COLO829 (cell line): ENCODE measurements at regions not wholly inside any gene's neighbourhood (a gene's known extent, or its start where the extent isn't known, plus 50 kb on each side); places are given as distances from the start of the nearest gene placed in this dataset.
"Not testable (repeated sequence)": the region's sequence is repeated elsewhere in the genome, so short reads cannot be mapped to it uniquely, and the experiment has no call there.

Experiments used
- DNase-seq: peaks from one replicate; pipeline ENCODE4 v3.0.0; 2012; ENCODE audit warnings: low spot score

- DNase-seq = no peak
Observed at GRCh38 chr2:228522276-228522675, 340.8 kb upstream of the SPHKAP start.

- DNase-seq = no peak
Observed at GRCh38 chr2:228519561-228519960, 338.1 kb upstream of the SPHKAP start.

GRCh38 chr2:228516019-228516418 lies 334.5 kb upstream of the SPHKAP start:
- no peak for DNase-seq

GRCh38 chr2:228513480-228513879 lies 332.0 kb upstream of the SPHKAP start:
- not testable (repeated sequence) for DNase-seq

- no peak for DNase-seq
Observed at GRCh38 chr2:228509021-228509420, 327.5 kb upstream of the SPHKAP start.

- no peak for DNase-seq
Observed at GRCh38 chr2:228507870-228508269, 326.4 kb upstream of the SPHKAP start.

- no peak for DNase-seq
Observed at GRCh38 chr2:228507231-228507824, 325.8 kb upstream of the SPHKAP start.

- DNase-seq = no peak
Observed at GRCh38 chr2:228503731-228504130, 322.2 kb upstream of the SPHKAP start.

- DNase-seq = no peak
Observed at GRCh38 chr2:228493852-228494251, 312.4 kb upstream of the SPHKAP start.

GRCh38 chr2:228479014-228479413 lies 297.5 kb upstream of the SPHKAP start:
- DNase-seq = no peak

- DNase-seq = no peak
Observed at GRCh38 chr2:228474466-228474865, 293.0 kb upstream of the SPHKAP start.

GRCh38 chr2:228469721-228470120 lies 288.2 kb upstream of the SPHKAP start:
- DNase-seq = no peak

GRCh38 chr2:228466851-228467250 lies 285.4 kb upstream of the SPHKAP start:
- DNase-seq = no peak

GRCh38 chr2:228465408-228465807 lies 283.9 kb upstream of the SPHKAP start:
- no peak for DNase-seq

- DNase-seq = no peak
Observed at GRCh38 chr2:228458364-228458763, 276.9 kb upstream of the SPHKAP start.

- DNase-seq = no peak
Observed at GRCh38 chr2:228447266-228447915, 265.9 kb upstream of the SPHKAP start.

- DNase-seq = no peak
Observed at GRCh38 chr2:228446734-228447133, 265.2 kb upstream of the SPHKAP start.

- no peak for DNase-seq
Observed at GRCh38 chr2:228444161-228444560, 262.7 kb upstream of the SPHKAP start.

GRCh38 chr2:228433721-228434120 lies 252.2 kb upstream of the SPHKAP start:
- DNase-seq = no peak

GRCh38 chr2:228432116-228432515 lies 250.6 kb upstream of the SPHKAP start:
- DNase-seq = no peak

- DNase-seq = no peak
Observed at GRCh38 chr2:228430986-228431385, 249.5 kb upstream of the SPHKAP start.

GRCh38 chr2:228426502-228427216 lies 245.2 kb upstream of the SPHKAP start:
- no peak for DNase-seq

- DNase-seq = not testable (repeated sequence)
Observed at GRCh38 chr2:228425411-228426060, 244.0 kb upstream of the SPHKAP start.
